Trophoblast cell (in vitro differentiated cells and primary cell): ENCODE measurements at regions not wholly inside any gene's neighbourhood (a gene's known extent, or its start where the extent isn't known, plus 50 kb on each side); places are given as distances from the start of the nearest gene placed in this dataset.

Source experiments
- DNase-seq, 2 donors: peaks; one replicate each; pipeline ENCODE4 v3.0.0-alpha.2; 2016
- H2AFZ ChIP-seq: 2 replicates; pipeline ENCODE4 v1.6.1; 2013; ENCODE audit warnings: low read length, moderate library complexity, mild to moderate bottlenecking; ENCODE audit not compliant: insufficient read depth, poor library complexity
- H2AK5ac ChIP-seq: 2 replicates; pipeline ENCODE4 v1.6.1; 2013; ENCODE audit warnings: mild to moderate bottlenecking, low read length
- H2BK120ac ChIP-seq: 2 replicates; pipeline ENCODE4 v1.6.1; 2013; ENCODE audit warnings: low read length, mild to moderate bottlenecking, moderate library complexity; ENCODE audit not compliant: insufficient read depth, poor library complexity
- H2BK12ac ChIP-seq: 2 replicates; pipeline ENCODE4 v1.6.1; 2013; ENCODE audit warnings: mild to moderate bottlenecking, low read length, moderate library complexity
- H2BK5ac ChIP-seq: 2 replicates; pipeline ENCODE4 v1.6.1; 2013; ENCODE audit warnings: low read length, low read depth, moderate library complexity, mild to moderate bottlenecking; ENCODE audit not compliant: poor library complexity
- H3K14ac ChIP-seq: 2 replicates; pipeline ENCODE4 v1.6.1; 2013; ENCODE audit warnings: mild to moderate bottlenecking, low read length
- H3K18ac ChIP-seq: 2 replicates; pipeline ENCODE4 v1.6.1; 2013; ENCODE audit warnings: mild to moderate bottlenecking, low read length
- H3K23ac ChIP-seq: 2 replicates; pipeline ENCODE4 v1.6.1; 2013; ENCODE audit warnings: low read length
- H3K27ac ChIP-seq: 2 replicates; pipeline ENCODE4 v1.5.1; 2013; ENCODE audit warnings: low read depth, mild to moderate bottlenecking, inconsistent platforms, low read length, moderate library complexity
- H3K27me3 ChIP-seq: 2 replicates; pipeline ENCODE4 v1.6.1; 2013; ENCODE audit warnings: inconsistent platforms, mild to moderate bottlenecking, low read length, moderate library complexity; ENCODE audit not compliant: insufficient read depth
- H3K36me3 ChIP-seq, 2 experiments: 1 replicate in 1 of 2; 2 replicates in 1 of 2; pipeline ENCODE4 v1.6.1; 2013; ENCODE audit warnings: low read length in 2 of 2, mild to moderate bottlenecking in 2 of 2, moderate library complexity in 1 of 2; ENCODE audit not compliant: insufficient read depth in 2 of 2, control insufficient read depth in 1 of 2
- H3K4ac ChIP-seq: 2 replicates; pipeline ENCODE4 v1.6.1; 2013; ENCODE audit warnings: low read depth, mild to moderate bottlenecking, low read length, moderate library complexity
- H3K4me1 ChIP-seq, 2 experiments: 1 replicate in 1 of 2; 2 replicates in 1 of 2; pipeline ENCODE4 v1.6.1; 2013; ENCODE audit warnings: low read length in 2 of 2, mild to moderate bottlenecking in 2 of 2, moderate library complexity in 1 of 2; ENCODE audit not compliant: insufficient read depth in 2 of 2, control insufficient read depth in 1 of 2
- H3K4me2 ChIP-seq: 2 replicates; pipeline ENCODE4 v1.6.1; 2013; ENCODE audit warnings: inconsistent platforms, mild to moderate bottlenecking, low read length, moderate library complexity
- H3K4me3 ChIP-seq: 2 replicates; pipeline ENCODE4 v1.5.1; 2013; ENCODE audit warnings: mild to moderate bottlenecking, low read depth, low read length, inconsistent platforms
- H3K79me1 ChIP-seq: one replicate; pipeline ENCODE4 v1.6.1; 2013; ENCODE audit warnings: low read length
- H3K79me2 ChIP-seq: 2 replicates; pipeline ENCODE4 v1.6.1; 2013; ENCODE audit warnings: low read length, mild to moderate bottlenecking; ENCODE audit not compliant: control insufficient read depth, insufficient read depth, poor library complexity
- H3K9ac ChIP-seq: 2 replicates; pipeline ENCODE4 v1.6.1; 2013; ENCODE audit warnings: mild to moderate bottlenecking, low read length
- H3K9me3 ChIP-seq: 2 replicates; pipeline ENCODE4 v1.6.1; 2013; ENCODE audit warnings: low read depth, mild to moderate bottlenecking, control low read depth, inconsistent platforms, low read length; ENCODE audit not compliant: insufficient read depth
- H4K12ac ChIP-seq: 2 replicates; pipeline ENCODE4 v1.6.1; 2013; ENCODE audit warnings: low read depth, mild to moderate bottlenecking, low read length, moderate library complexity
- H4K8ac ChIP-seq: 2 replicates; pipeline ENCODE4 v1.6.1; 2013; ENCODE audit warnings: low read depth, mild to moderate bottlenecking, low read length, moderate library complexity
- H4K91ac ChIP-seq: one replicate; pipeline ENCODE4 v1.6.1; 2013; ENCODE audit warnings: low read depth, mild to moderate bottlenecking, low read length, moderate library complexity
- WGBS: extraction: QIAGEN DNeasy Blood & Tissue Kit; methylation state at CpG from one replicate; pipeline ENCODE4 v1.1.7; 2013; ENCODE audit warnings: missing lambda C conversion rate; ENCODE audit not compliant: insufficient read length, insufficient coverage; ENCODE audit errors: extremely low coverage; 5-methylcytosine and 5-hydroxymethylcytosine counted together

- Histone ChIP-seq H2BK12ac (no peak overlapping the region), H3K9ac (no peak overlapping the region), H3K36me3 (no peaks in the 10 kb centered on the region), H3K4ac (no peak overlapping the region), H3K9me3 (peaks cover 4% of the 10 kb centered on the region), H3K14ac (no peak overlapping the region), H3K27me3 (no peaks in the 10 kb centered on the region), H3K79me1 (no peaks in the 10 kb centered on the region), H2AK5ac (no peak overlapping the region), H3K4me3 (peak overlapping the region; percentile 6), H3K23ac (no peak overlapping the region), H4K12ac (no peak overlapping the region), H3K4me1 (no peaks in the 10 kb centered on the region), H3K27ac (no peak overlapping the region), H4K91ac (no peak overlapping the region), H3K79me2 (no peaks in the 10 kb centered on the region), H3K18ac (no peak overlapping the region), H2BK120ac (no peak overlapping the region), H2BK5ac (no peak overlapping the region), H4K8ac (no peak overlapping the region), H3K4me2 (no peak overlapping the region), H2AFZ (no peak overlapping the region)
- DNase-seq, result no peak
- WGBS, result no CpG with 5 or more reads among the region's 8 CpGs
These were observed 117.9 kb downstream of the MATN1 start for GRCh38 chr1:30605441-30605920.

- H3K79me2 ChIP-seq, result no peaks in the 10 kb centered on the region
- no peak overlapping the region for H3K23ac ChIP-seq
- H3K36me3 ChIP-seq, result no peaks in the 10 kb centered on the region
- no peaks in the 10 kb centered on the region for H3K4me1 ChIP-seq
- no peak overlapping the region for H2BK12ac ChIP-seq
- no peak overlapping the region for H3K9ac ChIP-seq
- H2AK5ac ChIP-seq, result no peak overlapping the region
- H2AFZ ChIP-seq, result no peak overlapping the region
- peak overlapping the region; percentile 6 for H3K4me3 ChIP-seq
- H3K27me3 ChIP-seq, result no peaks in the 10 kb centered on the region
- no peak overlapping the region for H2BK120ac ChIP-seq
- H3K9me3 ChIP-seq, result peaks cover 4% of the 10 kb centered on the region
- H2BK5ac ChIP-seq, result no peak overlapping the region
- H3K27ac ChIP-seq, result no peak overlapping the region
- WGBS, result no CpG with 5 or more reads among the region's 6 CpGs
- no peak overlapping the region for H3K4me2 ChIP-seq
- H3K79me1 ChIP-seq, result no peaks in the 10 kb centered on the region
- no peak overlapping the region for H3K4ac ChIP-seq
- H3K18ac ChIP-seq, result no peak overlapping the region
- no peak overlapping the region for H4K12ac ChIP-seq
- H4K91ac ChIP-seq, result no peak overlapping the region
- H4K8ac ChIP-seq, result no peak overlapping the region
- DNase-seq, result no peak
- no peak overlapping the region for H3K14ac ChIP-seq
These were observed 118.5 kb downstream of the MATN1 start for GRCh38 chr1:30604801-30605440.

DNA sequence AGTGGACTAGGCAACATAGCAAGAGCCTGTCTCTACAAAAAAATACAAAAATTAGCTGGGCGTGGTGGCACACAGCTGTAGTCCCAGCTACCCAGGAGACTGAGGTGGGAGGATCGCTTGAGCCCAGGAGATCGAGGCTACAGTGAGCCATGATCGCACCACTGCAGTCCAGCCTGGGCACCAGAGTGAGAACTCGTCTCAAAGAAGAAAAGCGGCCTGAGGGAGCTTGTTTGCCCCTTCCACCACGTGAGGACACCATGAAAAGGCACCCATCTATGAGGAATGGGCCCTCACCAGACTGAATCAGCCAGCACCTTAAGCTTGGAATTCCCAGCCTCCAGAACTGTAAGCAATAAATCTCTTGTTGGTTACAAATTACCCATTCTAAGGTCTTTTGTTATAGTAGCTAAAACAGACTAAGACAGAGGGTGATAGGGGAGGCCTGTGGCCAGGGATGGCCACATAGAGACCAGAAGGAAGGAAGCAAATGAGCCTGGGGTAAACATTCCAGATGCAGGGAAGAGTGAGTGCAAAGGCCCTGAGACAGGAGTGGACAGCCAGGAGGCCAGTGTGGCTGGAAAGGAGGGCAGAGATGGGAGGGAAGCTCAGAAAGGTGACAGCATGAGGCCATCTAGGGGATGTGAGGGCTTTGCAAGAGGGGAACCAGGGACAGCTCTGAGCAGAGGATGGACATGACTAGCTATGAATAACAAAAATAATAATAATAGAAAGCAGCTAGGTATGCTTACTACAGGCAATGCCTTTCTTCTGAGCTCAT lies 120.1 kb downstream of the MATN1 start:
- no peak overlapping the region for H3K4ac ChIP-seq
- no peak overlapping the region for H3K18ac ChIP-seq
- H4K8ac ChIP-seq, result no peak overlapping the region
- no CpG with 5 or more reads among the region's 7 CpGs for WGBS
- H4K12ac ChIP-seq, result no peak overlapping the region
- no peak overlapping the region for H3K4me3 ChIP-seq
- no peaks in the 10 kb centered on the region for H3K79me2 ChIP-seq
- no peak overlapping the region for H3K23ac ChIP-seq
- no peaks in the 10 kb centered on the region for H3K36me3 ChIP-seq
- DNase-seq, result no peak
- H3K27me3 ChIP-seq, result no peaks in the 10 kb centered on the region
- H3K79me1 ChIP-seq, result no peaks in the 10 kb centered on the region
- no peak overlapping the region for H3K4me2 ChIP-seq
- no peak overlapping the region for H2BK12ac ChIP-seq
- H2BK5ac ChIP-seq, result no peak overlapping the region
- H4K91ac ChIP-seq, result no peak overlapping the region
- H2AFZ ChIP-seq, result no peak overlapping the region
- no peak overlapping the region for H2AK5ac ChIP-seq
- no peaks in the 10 kb centered on the region for H3K4me1 ChIP-seq
- peaks cover 4% of the 10 kb centered on the region for H3K9me3 ChIP-seq
- H3K27ac ChIP-seq, result no peak overlapping the region
- H2BK120ac ChIP-seq, result no peak overlapping the region
- no peak overlapping the region for H3K9ac ChIP-seq
- H3K14ac ChIP-seq, result no peak overlapping the region

DNA sequence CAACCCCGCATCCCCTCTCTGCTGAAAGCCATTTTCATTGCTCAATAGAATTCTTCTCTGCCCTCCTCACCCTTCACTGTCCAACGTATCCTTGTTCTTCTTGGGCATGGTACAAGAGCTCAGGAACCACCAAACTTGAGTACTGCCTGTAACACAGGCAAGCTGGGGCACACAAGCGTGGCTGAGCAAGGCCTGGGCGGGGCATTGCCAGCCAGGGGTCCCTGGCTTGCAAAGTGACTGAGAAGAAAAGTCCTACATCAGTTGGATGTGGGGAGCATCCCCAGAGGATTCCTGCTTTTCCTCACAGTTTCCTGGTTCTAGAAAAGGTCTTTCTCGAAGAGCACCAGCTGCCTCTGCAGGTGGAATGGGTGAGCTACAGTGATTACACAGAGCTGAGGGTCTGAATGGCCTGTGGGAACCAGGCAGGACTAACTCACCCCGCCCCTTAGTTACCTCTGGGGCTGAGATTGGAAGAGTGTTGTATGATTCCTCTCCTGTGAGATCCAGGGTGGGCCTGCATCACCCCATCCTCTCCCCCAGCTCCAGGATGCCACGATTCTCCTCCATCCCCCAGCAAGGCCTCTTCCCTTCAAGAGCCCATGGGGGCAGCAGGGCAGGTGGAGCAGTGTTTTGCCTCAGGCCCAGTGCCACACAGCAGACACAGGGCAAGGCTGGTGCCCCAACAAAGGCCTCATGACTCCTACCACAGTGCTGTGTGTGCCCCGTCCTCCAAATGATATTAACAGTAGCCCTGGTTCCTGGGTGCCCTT lies 121.9 kb downstream of the MATN1 start:
- H2BK120ac ChIP-seq, result no peak overlapping the region
- H3K79me1 ChIP-seq, result no peaks in the 10 kb centered on the region
- no peak overlapping the region for H2AK5ac ChIP-seq
- no peak overlapping the region for H4K91ac ChIP-seq
- no peaks in the 10 kb centered on the region for H3K79me2 ChIP-seq
- no peak overlapping the region for H3K23ac ChIP-seq
- WGBS, result no CpG with 5 or more reads among the region's 8 CpGs
- H2BK5ac ChIP-seq, result no peak overlapping the region
- H3K4me3 ChIP-seq, result no peak overlapping the region
- H3K4ac ChIP-seq, result no peak overlapping the region
- no peak overlapping the region for H2BK12ac ChIP-seq
- no peak overlapping the region for H3K14ac ChIP-seq
- no peaks in the 10 kb centered on the region for H3K27me3 ChIP-seq
- H3K9me3 ChIP-seq, result peaks cover 5% of the 10 kb centered on the region
- no peak overlapping the region for H2AFZ ChIP-seq
- no peaks in the 10 kb centered on the region for H3K4me1 ChIP-seq
- H4K8ac ChIP-seq, result no peak overlapping the region
- no peak overlapping the region for H3K18ac ChIP-seq
- H3K36me3 ChIP-seq, result no peaks in the 10 kb centered on the region
- no peak overlapping the region for H3K4me2 ChIP-seq
- no peak overlapping the region for H3K27ac ChIP-seq
- no peak for DNase-seq
- no peak overlapping the region for H3K9ac ChIP-seq
- no peak overlapping the region for H4K12ac ChIP-seq
